ENCODE measurements at regions not wholly inside any gene's neighbourhood (a gene's known extent, or its start where the extent isn't known, plus 50 kb on each side); places are given as distances from the start of the nearest gene placed in this dataset.

DNA sequence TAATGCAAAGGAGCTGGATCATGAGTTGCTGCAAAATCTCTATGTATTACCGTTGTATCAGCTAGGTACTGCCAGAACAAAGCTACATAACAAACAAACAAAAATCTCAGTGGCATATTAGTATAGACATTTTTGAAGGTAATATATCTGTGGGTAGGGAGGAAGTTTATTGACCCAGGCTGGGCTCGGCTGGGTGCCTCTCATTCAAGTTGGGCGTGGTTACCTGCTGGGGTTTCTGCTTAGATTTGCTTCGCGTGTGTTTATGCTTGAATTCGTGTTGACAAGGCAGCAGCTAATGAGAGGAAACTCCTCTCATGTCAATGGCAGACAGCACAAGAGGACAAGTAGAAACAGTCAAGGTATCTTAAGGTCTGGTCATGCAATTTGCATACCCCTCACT, 520.7 kb downstream of the SOX5 start:
- Histone ChIP-seq H3K36me3 (ENCODE audit: insufficient read depth, low read length) (no peaks in the 10 kb centered on the region), H3K27me3 (ENCODE audit: insufficient read depth, low read length) (no peaks in the 10 kb centered on the region), H2AFZ (ENCODE audit: low read depth, low read length) (no peak overlapping the region), H3K4me1 (ENCODE audit: insufficient read depth, low read length) (no peaks in the 10 kb centered on the region), H3K4me3 (ENCODE audit: low read length) (no peak overlapping the region), H3K9me3 (ENCODE audit: low read length) (no peaks in the 10 kb centered on the region)

- Histone ChIP-seq H3K36me3 (ENCODE audit: insufficient read depth, low read length) (no peaks in the 10 kb centered on the region), H3K4me1 (ENCODE audit: insufficient read depth, low read length) (no peaks in the 10 kb centered on the region), H3K27me3 (ENCODE audit: insufficient read depth, low read length) (no peaks in the 10 kb centered on the region), H2AFZ (ENCODE audit: low read depth, low read length) (no peak overlapping the region), H3K9me3 (ENCODE audit: low read length) (no peaks in the 10 kb centered on the region), H3K4me3 (ENCODE audit: low read length) (no peak overlapping the region)
Observed at GRCh38 chr12:23431006-23431405, 518.5 kb downstream of the SOX5 start.

GRCh38 chr12:23433121-23433520, 516.3 kb downstream of the SOX5 start:
- H3K27me3 ChIP-seq (ENCODE audit: insufficient read depth, low read length): no peaks in the 10 kb centered on the region
- no peaks in the 10 kb centered on the region for H3K4me1 ChIP-seq (ENCODE audit: insufficient read depth, low read length)
- H3K4me3 ChIP-seq (ENCODE audit: low read length): no peak overlapping the region
- H3K36me3 ChIP-seq (ENCODE audit: insufficient read depth, low read length): no peaks in the 10 kb centered on the region
- no peaks in the 10 kb centered on the region for H3K9me3 ChIP-seq (ENCODE audit: low read length)
- H2AFZ ChIP-seq (ENCODE audit: low read depth, low read length): no peak overlapping the region

- no peak overlapping the region for H2AFZ ChIP-seq (ENCODE audit: low read depth, low read length)
- H3K9me3 ChIP-seq (ENCODE audit: low read length): no peaks in the 10 kb centered on the region
- no peak overlapping the region for H3K4me3 ChIP-seq (ENCODE audit: low read length)
- H3K36me3 ChIP-seq (ENCODE audit: insufficient read depth, low read length): no peaks in the 10 kb centered on the region
- no peaks in the 10 kb centered on the region for H3K27me3 ChIP-seq (ENCODE audit: insufficient read depth, low read length)
- no peaks in the 10 kb centered on the region for H3K4me1 ChIP-seq (ENCODE audit: insufficient read depth, low read length)
Observed at GRCh38 chr12:23434154-23434553, 515.3 kb downstream of the SOX5 start.

- no peaks in the 10 kb centered on the region for H3K36me3 ChIP-seq (ENCODE audit: insufficient read depth, low read length)
- no peak overlapping the region for H3K4me3 ChIP-seq (ENCODE audit: low read length)
- H3K9me3 ChIP-seq (ENCODE audit: low read length): no peaks in the 10 kb centered on the region
- no peaks in the 10 kb centered on the region for H3K4me1 ChIP-seq (ENCODE audit: insufficient read depth, low read length)
- no peaks in the 10 kb centered on the region for H3K27me3 ChIP-seq (ENCODE audit: insufficient read depth, low read length)
- no peak overlapping the region for H2AFZ ChIP-seq (ENCODE audit: low read depth, low read length)
Observed at GRCh38 chr12:23446746-23447145, 502.7 kb downstream of the SOX5 start.

GRCh38 chr12:23450810-23451209, 498.7 kb downstream of the SOX5 start:
- Histone ChIP-seq H3K36me3 (ENCODE audit: insufficient read depth, low read length) (no peaks in the 10 kb centered on the region), H3K27me3 (ENCODE audit: insufficient read depth, low read length) (no peaks in the 10 kb centered on the region)

GRCh38 chr12:23455283-23455682, 494.2 kb downstream of the SOX5 start:
- Histone ChIP-seq H3K4me3 (ENCODE audit: low read length) (no peak overlapping the region), H2AFZ (ENCODE audit: low read depth, low read length) (no peak overlapping the region), H3K27me3 (ENCODE audit: insufficient read depth, low read length) (no peaks in the 10 kb centered on the region), H3K4me1 (ENCODE audit: insufficient read depth, low read length) (no peaks in the 10 kb centered on the region), H3K36me3 (ENCODE audit: insufficient read depth, low read length) (no peaks in the 10 kb centered on the region), H3K9me3 (ENCODE audit: low read length) (no peaks in the 10 kb centered on the region)

More at GRCh38 chr12:23450810-23451209, 498.7 kb downstream of the SOX5 start:
- no peaks in the 10 kb centered on the region for H3K4me1 ChIP-seq (ENCODE audit: insufficient read depth, low read length)
- no peak overlapping the region for H2AFZ ChIP-seq (ENCODE audit: low read depth, low read length)
- H3K9me3 ChIP-seq (ENCODE audit: low read length): no peaks in the 10 kb centered on the region
- no peak overlapping the region for H3K4me3 ChIP-seq (ENCODE audit: low read length)

DNA sequence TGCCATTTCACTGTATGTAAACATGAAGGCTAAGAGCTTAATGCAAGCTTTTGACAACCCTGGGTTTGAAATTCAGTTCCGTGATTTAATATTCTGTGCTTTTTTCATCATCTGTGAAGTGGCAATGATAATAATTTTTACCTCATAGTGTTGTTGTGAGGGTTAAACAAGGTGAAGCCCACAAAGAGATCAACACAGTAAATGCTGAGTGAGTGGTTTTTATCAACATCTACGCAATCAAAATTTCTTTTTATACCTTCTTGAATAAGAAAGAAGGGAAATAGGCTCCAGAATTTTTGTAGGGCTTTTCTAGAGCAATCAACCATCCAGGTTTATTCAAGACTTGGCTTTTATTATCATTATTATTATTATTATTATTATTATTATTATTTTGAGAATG, 490.8 kb downstream of the SOX5 start:
- peaks cover under 1% of the 10 kb centered on the region for H3K9me3 ChIP-seq (ENCODE audit: low read length)
- H3K4me1 ChIP-seq (ENCODE audit: insufficient read depth, low read length): no peaks in the 10 kb centered on the region
- H3K4me3 ChIP-seq (ENCODE audit: low read length): no peak overlapping the region
- H3K36me3 ChIP-seq (ENCODE audit: insufficient read depth, low read length): no peaks in the 10 kb centered on the region
- H3K27me3 ChIP-seq (ENCODE audit: insufficient read depth, low read length): no peaks in the 10 kb centered on the region
- no peak overlapping the region for H2AFZ ChIP-seq (ENCODE audit: low read depth, low read length)

GRCh38 chr12:23462546-23462945, 486.9 kb downstream of the SOX5 start:
- H3K4me1 ChIP-seq (ENCODE audit: insufficient read depth, low read length): no peaks in the 10 kb centered on the region
- H3K4me3 ChIP-seq (ENCODE audit: low read length): no peak overlapping the region
- no peak overlapping the region for H2AFZ ChIP-seq (ENCODE audit: low read depth, low read length)
- H3K27me3 ChIP-seq (ENCODE audit: insufficient read depth, low read length): no peaks in the 10 kb centered on the region
- H3K9me3 ChIP-seq (ENCODE audit: low read length): peaks cover 6% of the 10 kb centered on the region
- no peaks in the 10 kb centered on the region for H3K36me3 ChIP-seq (ENCODE audit: insufficient read depth, low read length)

DNA sequence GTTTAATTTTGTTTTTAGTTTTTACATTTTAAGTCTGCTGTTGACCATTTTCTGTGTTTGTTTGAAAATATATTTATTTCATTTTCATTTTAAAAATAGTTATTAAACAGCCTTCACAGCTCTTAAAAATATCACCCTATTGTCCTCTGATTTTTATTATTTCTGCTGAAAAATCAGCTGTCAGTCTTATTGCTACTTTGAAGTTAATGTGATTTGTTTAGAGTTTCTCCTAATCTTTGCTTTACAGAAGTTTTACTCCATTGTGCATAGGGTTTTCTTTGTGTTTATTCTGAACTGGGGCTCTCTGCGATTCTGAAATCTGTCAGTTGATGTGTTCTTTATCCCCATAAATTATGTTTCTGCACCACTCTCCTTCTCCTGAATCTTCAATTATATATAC, 486.3 kb downstream of the SOX5 start:
- Histone ChIP-seq H2AFZ (ENCODE audit: low read depth, low read length) (no peak overlapping the region), H3K36me3 (ENCODE audit: insufficient read depth, low read length) (no peaks in the 10 kb centered on the region)

GRCh38 chr12:23464241-23464812, 485.1 kb downstream of the SOX5 start:
- Histone ChIP-seq H2AFZ (ENCODE audit: low read depth, low read length) (no peak overlapping the region), H3K36me3 (ENCODE audit: insufficient read depth, low read length) (no peaks in the 10 kb centered on the region), H3K27me3 (ENCODE audit: insufficient read depth, low read length) (no peaks in the 10 kb centered on the region), H3K4me3 (ENCODE audit: low read length) (no peak overlapping the region), H3K4me1 (ENCODE audit: insufficient read depth, low read length) (no peaks in the 10 kb centered on the region), H3K9me3 (ENCODE audit: low read length) (peaks cover 6% of the 10 kb centered on the region)

More for the DNA sequence above, 486.3 kb downstream of the SOX5 start:
- Histone ChIP-seq H3K4me3 (ENCODE audit: low read length) (no peak overlapping the region), H3K4me1 (ENCODE audit: insufficient read depth, low read length) (no peaks in the 10 kb centered on the region), H3K9me3 (ENCODE audit: low read length) (peaks cover 6% of the 10 kb centered on the region), H3K27me3 (ENCODE audit: insufficient read depth, low read length) (no peaks in the 10 kb centered on the region)

DNA sequence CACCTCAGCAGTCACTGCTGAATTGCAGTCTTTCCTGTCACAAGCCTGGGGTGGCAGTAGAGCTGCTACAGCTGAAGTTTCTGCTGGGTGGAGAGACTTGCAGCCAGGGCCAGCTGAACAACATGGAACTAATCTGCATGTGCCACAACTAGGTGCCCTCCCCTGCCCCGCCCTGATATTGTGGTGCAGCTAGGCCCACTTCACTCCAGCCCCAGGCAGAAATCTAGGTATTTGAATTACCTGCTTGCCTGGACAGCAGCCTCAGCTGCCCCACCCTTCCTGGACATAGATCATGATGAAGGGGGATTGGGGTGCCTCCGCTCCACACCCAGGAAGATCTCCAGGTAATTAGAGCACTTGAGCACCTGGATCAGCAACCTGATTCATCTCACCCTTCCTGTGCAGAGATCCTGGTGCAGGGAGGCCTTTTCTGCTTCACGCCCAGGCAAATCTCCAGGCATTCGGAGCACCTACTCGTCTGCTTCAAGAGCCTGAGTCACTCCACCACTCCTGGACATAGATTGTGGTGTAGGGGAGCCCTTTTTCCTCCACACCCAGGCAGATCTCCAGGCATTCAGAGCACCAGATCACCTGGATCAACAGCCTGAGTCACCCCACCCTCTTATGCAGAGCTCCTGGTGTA, 477.0 kb downstream of the SOX5 start:
- Histone ChIP-seq H2AFZ (ENCODE audit: low read depth, low read length) (no peak overlapping the region), H3K4me3 (ENCODE audit: low read length) (no peak overlapping the region), H3K36me3 (ENCODE audit: insufficient read depth, low read length) (no peaks in the 10 kb centered on the region), H3K27me3 (ENCODE audit: insufficient read depth, low read length) (no peaks in the 10 kb centered on the region), H3K4me1 (ENCODE audit: insufficient read depth, low read length) (no peaks in the 10 kb centered on the region), H3K9me3 (ENCODE audit: low read length) (no peaks in the 10 kb centered on the region)

- Histone ChIP-seq H3K27me3 (ENCODE audit: insufficient read depth, low read length) (no peaks in the 10 kb centered on the region), H3K4me1 (ENCODE audit: insufficient read depth, low read length) (no peaks in the 10 kb centered on the region), H2AFZ (ENCODE audit: low read depth, low read length) (no peak overlapping the region), H3K9me3 (ENCODE audit: low read length) (no peaks in the 10 kb centered on the region), H3K4me3 (ENCODE audit: low read length) (no peak overlapping the region), H3K36me3 (ENCODE audit: insufficient read depth, low read length) (no peaks in the 10 kb centered on the region)
Observed at GRCh38 chr12:23473071-23473470, 476.4 kb downstream of the SOX5 start.

DNA sequence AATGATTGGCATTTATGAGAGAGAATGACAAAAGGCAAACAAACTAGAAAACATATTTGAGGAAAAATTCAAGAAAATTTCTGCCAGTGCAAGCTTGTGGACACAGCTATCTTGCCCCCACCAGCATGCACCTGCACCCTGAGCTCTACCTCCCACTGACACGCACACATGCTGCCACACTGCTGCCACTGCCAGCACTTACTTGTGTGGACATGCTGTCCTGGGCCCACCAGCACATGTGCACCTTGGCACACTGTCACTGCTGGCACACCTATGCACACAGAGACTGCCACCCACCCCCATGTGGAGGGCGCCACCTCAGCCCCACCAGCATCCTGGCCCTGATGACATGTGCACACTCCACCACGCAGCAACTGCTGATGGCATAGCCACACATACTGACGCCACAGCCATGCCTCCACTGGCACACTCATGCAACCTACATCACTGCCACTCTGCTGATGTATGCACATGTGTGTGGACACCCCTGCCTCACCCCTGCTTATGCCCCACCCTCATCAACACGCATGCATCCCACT, 475.0 kb downstream of the SOX5 start:
- Histone ChIP-seq H2AFZ (ENCODE audit: low read depth, low read length) (no peak overlapping the region), H3K27me3 (ENCODE audit: insufficient read depth, low read length) (no peaks in the 10 kb centered on the region), H3K9me3 (ENCODE audit: low read length) (no peaks in the 10 kb centered on the region), H3K36me3 (ENCODE audit: insufficient read depth, low read length) (no peaks in the 10 kb centered on the region), H3K4me1 (ENCODE audit: insufficient read depth, low read length) (no peaks in the 10 kb centered on the region), H3K4me3 (ENCODE audit: low read length) (no peak overlapping the region)
